ENCODE measurements at regions not wholly inside any gene's neighbourhood (a gene's known extent, or its start where the extent isn't known, plus 50 kb on each side); places are given as distances from the start of the nearest gene placed in this dataset.

DNA sequence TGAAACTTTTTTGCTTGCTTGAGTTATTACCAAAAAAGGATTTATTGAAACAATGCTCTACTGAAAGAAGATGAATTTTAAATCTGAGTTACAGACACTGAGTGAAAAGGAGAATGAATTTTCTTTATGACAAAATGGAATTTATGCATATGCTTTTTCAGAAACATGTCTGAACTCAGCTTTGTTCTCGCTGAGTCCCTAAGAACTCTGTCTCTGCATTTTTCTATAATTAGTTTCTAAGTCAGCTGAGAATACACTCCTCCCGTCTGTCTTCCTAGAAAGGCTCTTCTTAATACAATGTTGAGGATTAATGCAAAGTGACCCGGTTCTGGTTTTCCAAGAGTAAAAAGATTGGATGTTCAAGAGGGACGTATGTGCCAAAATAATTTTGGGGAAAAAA, 463.5 kb downstream of the NKX6-1 start:
- Histone ChIP-seq H3K4me3 (no peak overlapping the region), H3K27ac (no peak overlapping the region), H3K36me3 (no peaks in the 10 kb centered on the region), H3K4me1 (ENCODE audit: insufficient read depth) (no peaks in the 10 kb centered on the region), H3K9me3 (no peaks in the 10 kb centered on the region), H3K27me3 (no peaks in the 10 kb centered on the region)
- intact Hi-C loops (cut with DNase I), result no loop called here
- TF ChIP-seq EP300 (IDR thresholded peaks at IDR 0.05) (no peak), POLR2A (IDR thresholded peaks at IDR 0.05) (no peak)
- TF ChIP-seq, protein P1, sequence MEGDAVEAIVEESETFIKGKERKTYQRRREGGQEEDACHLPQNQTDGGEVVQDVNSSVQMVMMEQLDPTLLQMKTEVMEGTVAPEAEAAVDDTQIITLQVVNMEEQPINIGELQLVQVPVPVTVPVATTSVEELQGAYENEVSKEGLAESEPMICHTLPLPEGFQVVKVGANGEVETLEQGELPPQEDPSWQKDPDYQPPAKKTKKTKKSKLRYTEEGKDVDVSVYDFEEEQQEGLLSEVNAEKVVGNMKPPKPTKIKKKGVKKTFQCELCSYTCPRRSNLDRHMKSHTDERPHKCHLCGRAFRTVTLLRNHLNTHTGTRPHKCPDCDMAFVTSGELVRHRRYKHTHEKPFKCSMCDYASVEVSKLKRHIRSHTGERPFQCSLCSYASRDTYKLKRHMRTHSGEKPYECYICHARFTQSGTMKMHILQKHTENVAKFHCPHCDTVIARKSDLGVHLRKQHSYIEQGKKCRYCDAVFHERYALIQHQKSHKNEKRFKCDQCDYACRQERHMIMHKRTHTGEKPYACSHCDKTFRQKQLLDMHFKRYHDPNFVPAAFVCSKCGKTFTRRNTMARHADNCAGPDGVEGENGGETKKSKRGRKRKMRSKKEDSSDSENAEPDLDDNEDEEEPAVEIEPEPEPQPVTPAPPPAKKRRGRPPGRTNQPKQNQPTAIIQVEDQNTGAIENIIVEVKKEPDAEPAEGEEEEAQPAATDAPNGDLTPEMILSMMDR (IDR thresholded peaks at IDR 0.05), result no peak
- DNase-seq, result no peak
- WGBS, 3 donors, result 62 to 73% (median 63%) methylated on average over 4 of the region's 4 CpGs

DNA sequence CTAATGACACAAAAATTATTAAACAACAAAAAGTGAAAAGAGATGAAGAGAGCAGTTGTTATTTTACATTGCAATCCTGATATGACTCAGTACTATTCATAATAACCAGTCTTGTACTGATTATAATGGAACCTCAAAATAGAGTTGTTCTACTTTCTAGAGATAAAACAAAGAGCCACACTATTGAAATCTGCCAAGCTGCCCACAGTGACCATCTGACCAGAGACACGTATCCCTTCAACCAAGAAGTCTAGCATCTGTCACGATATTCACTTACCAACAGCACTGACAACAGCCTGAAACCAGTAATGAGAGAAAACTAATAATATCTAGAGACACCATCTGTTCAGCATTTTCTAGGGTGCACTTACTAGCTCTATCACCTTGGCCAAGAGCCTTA, 466.7 kb downstream of the NKX6-1 start:
- TF ChIP-seq EP300 (IDR thresholded peaks at IDR 0.05), result no peak
- TF ChIP-seq POLR2A (IDR thresholded peaks at IDR 0.05), result no peak
- TF ChIP-seq, protein P1 (IDR thresholded peaks at IDR 0.05), result no peak
- 76 to 85% (median 77%) methylated on average over 2 of the region's 2 CpGs for WGBS, 3 donors
- Histone ChIP-seq H3K4me3 (no peak overlapping the region), H3K27ac (no peak overlapping the region), H3K27me3 (no peaks in the 10 kb centered on the region), H3K9me3 (no peaks in the 10 kb centered on the region), H3K36me3 (no peaks in the 10 kb centered on the region), H3K4me1 (ENCODE audit: insufficient read depth) (no peaks in the 10 kb centered on the region)
- no peak for DNase-seq
- intact Hi-C loops (cut with DNase I), result no loop called here

DNA sequence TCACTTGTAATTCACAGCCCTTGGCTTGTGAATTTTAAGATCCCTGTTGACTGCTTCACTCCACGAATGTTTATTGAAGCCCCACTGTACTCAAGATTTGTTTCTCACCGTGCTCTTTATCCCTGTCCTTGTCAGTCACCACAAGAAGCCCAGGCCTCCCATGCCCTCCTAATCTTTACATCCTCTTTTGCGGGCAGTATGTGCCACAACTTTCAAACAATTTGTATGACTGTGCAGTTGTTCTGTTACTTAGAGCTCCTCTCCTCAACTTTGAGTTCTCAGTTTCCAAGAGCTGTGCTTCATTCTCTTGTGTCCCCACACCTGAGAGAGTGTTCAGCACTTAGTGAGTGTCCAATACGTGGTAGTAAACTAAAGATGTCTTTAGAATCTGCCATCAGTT, 467.7 kb downstream of the NKX6-1 start:
- TF ChIP-seq, protein P1 (IDR thresholded peaks at IDR 0.05), result no peak
- TF ChIP-seq POLR2A (IDR thresholded peaks at IDR 0.05) (no peak), EP300 (IDR thresholded peaks at IDR 0.05) (no peak)
- H3K36me3 ChIP-seq, result no peaks in the 10 kb centered on the region
- no peaks in the 10 kb centered on the region for H3K27me3 ChIP-seq
- no peaks in the 10 kb centered on the region for H3K4me1 ChIP-seq (ENCODE audit: insufficient read depth)
- H3K27ac ChIP-seq, result no peak overlapping the region
- intact Hi-C loops (cut with DNase I), result no loop called here
- no peak overlapping the region for H3K4me3 ChIP-seq
- no peak for DNase-seq
- 50 to 69% (median 52%) methylated on average over 4 of the region's 4 CpGs for WGBS, 3 donors
- H3K9me3 ChIP-seq, result no peaks in the 10 kb centered on the region

DNA sequence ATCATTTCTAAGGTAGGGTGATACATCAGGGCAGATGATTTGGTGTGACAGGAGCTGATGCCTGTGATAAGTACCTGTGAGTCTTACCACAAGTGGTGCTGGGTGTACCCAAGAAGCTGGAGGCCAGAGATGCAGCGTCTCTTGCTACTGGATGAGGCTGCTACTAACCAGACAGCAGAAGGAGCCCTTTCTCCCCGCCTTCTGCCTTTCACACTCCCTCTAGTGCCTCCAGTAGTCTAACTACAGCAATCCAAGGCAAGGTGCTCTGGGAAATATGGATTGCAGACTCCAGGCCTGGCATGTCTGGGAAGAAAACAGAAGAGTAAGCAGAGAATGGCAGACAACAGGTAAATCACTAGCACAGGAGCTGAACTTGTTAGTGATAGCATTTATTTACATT, 470.8 kb downstream of the NKX6-1 start:
- 68 to 78% (median 72%) methylated on average over 2 of the region's 2 CpGs for WGBS, 3 donors
- Histone ChIP-seq H3K36me3 (no peaks in the 10 kb centered on the region), H3K27ac (no peak overlapping the region), H3K27me3 (no peaks in the 10 kb centered on the region), H3K9me3 (no peaks in the 10 kb centered on the region), H3K4me1 (ENCODE audit: insufficient read depth) (no peaks in the 10 kb centered on the region), H3K4me3 (no peak overlapping the region)
- TF ChIP-seq, protein P1 (IDR thresholded peaks at IDR 0.05), result no peak
- TF ChIP-seq EP300 (IDR thresholded peaks at IDR 0.05), result no peak
- DNase-seq, result no peak
- intact Hi-C loops (cut with DNase I), result no loop called here

DNA sequence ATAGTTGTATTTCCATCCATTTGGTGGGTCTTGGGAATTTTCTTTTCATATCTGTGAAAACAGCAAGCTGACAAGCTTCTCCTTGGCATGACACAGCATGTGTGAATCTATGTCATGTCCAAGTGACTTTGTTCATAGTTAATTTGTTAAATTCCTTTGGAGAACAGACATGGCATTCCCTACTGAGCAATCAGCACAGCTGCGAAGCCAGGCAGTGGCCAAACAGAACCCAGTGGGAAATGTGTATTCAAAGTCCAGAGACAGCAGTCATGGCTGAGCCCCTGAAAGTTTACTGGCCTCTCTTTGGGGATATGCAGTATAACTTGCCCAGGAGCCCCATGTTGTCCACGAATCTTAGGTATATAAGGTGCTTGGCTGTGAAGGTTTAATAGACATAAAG, 474.7 kb downstream of the NKX6-1 start:
- H3K27ac ChIP-seq, result no peak overlapping the region
- intact Hi-C loops (cut with DNase I), result no loop called here
- H3K36me3 ChIP-seq, result no peaks in the 10 kb centered on the region
- WGBS, 3 donors, result 56 to 78% (median 66%) methylated on average over 2 of the region's 2 CpGs
- no peaks in the 10 kb centered on the region for H3K4me1 ChIP-seq (ENCODE audit: insufficient read depth)
- no peak overlapping the region for H3K4me3 ChIP-seq
- no peak for DNase-seq
- H3K27me3 ChIP-seq, result no peaks in the 10 kb centered on the region
- TF ChIP-seq, protein P1 (IDR thresholded peaks at IDR 0.05), result no peak
- no peak for TF ChIP-seq POLR2A (IDR thresholded peaks at IDR 0.05)
- TF ChIP-seq EP300 (IDR thresholded peaks at IDR 0.05), result no peak
- no peaks in the 10 kb centered on the region for H3K9me3 ChIP-seq
